ENCODE measurements at regions not wholly inside any gene's neighbourhood (a gene's known extent, or its start where the extent isn't known, plus 50 kb on each side); places are given as distances from the start of the nearest gene placed in this dataset.

DNA sequence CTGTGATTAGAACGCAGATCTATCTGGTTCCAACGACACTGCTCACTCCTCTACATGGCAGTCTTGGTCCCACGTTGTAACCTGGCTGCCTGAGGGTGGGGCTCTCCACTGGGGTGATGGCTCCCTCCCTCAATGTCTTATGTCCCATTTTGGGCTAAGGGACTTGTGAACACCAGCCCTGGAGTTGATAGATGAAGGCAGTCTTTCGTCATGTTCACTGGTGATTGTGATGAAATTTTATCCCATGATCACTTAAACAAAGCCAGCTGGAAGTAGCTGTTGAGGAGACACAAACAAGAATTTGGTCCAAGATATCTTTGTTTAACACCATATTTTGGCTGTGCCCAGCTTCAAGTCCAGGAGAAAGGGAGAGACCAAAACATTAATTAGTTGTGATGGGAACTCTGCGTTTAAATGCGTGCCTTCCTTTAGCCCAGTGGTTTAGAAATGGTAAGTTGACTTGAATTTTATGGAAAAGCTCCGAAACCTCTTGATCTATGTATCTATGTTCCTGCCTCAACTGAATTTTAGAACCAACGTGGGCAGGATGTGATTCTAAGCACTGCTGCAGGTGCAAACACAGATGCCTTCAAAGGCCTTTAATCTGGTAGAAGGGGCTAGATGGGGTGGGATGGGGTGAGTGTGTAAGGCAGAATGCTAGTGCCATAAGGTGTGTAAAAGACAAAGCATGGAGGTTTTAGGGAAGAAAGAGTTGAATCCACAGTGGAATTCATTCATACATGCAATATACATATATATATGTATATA, 186.8 kb upstream of the IRX3 start:
- no peak for TF ChIP-seq EZH2 (IDR thresholded peaks at IDR 0.05; ENCODE audit: borderline replicate concordance, insufficient read depth, low read length, poor library complexity, severe bottlenecking)
- TF ChIP-seq, protein P1, sequence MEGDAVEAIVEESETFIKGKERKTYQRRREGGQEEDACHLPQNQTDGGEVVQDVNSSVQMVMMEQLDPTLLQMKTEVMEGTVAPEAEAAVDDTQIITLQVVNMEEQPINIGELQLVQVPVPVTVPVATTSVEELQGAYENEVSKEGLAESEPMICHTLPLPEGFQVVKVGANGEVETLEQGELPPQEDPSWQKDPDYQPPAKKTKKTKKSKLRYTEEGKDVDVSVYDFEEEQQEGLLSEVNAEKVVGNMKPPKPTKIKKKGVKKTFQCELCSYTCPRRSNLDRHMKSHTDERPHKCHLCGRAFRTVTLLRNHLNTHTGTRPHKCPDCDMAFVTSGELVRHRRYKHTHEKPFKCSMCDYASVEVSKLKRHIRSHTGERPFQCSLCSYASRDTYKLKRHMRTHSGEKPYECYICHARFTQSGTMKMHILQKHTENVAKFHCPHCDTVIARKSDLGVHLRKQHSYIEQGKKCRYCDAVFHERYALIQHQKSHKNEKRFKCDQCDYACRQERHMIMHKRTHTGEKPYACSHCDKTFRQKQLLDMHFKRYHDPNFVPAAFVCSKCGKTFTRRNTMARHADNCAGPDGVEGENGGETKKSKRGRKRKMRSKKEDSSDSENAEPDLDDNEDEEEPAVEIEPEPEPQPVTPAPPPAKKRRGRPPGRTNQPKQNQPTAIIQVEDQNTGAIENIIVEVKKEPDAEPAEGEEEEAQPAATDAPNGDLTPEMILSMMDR (IDR thresholded peaks at IDR 0.05; ENCODE audit: poor library complexity, severe bottlenecking): no peak
